A549 (cell line): ENCODE measurements at regions not wholly inside any gene's neighbourhood (a gene's known extent, or its start where the extent isn't known, plus 50 kb on each side); places are given as distances from the start of the nearest gene placed in this dataset.

Experiments
- CEBPB ChIP-seq, 2 experiments: fragments of >200 bp in 1 of 2; sonication (Bioruptor Twin) in 1 of 2; formaldehyde crosslinking in 1 of 2; IDR thresholded peaks; 2 replicates each; pipeline ENCODE4 v1.6.1; 2012 to 2016
- CTCF ChIP-seq: fragments of >200 bp; sonication (Bioruptor Twin); formaldehyde crosslinking; IDR thresholded peaks from 3 replicates; pipeline ENCODE4 v1.5.1; 2016
- FOSB ChIP-seq: fragments of 250-450 bp; sonication (Bioruptor Pico); IDR thresholded peaks from 2 replicates; pipeline ENCODE4 v1.5.0; 2020; ENCODE audit warnings: mild to moderate bottlenecking, moderate library complexity
- JUN ChIP-seq, 2 experiments: fragments of >200 bp; sonication (Bioruptor Twin); formaldehyde crosslinking; IDR thresholded peaks; 2 replicates in 1 of 2; 3 replicates in 1 of 2; pipeline ENCODE4 v1.6.1; 2016 to 2017
- KDM1A ChIP-seq: fragments of 200-600 bp; sonication (generic); IDR thresholded peaks from 2 replicates; pipeline ENCODE4 v1.6.1; 2016; ENCODE audit warnings: low read depth, mild to moderate bottlenecking
- MYC ChIP-seq: IDR thresholded peaks from 2 replicates; pipeline ENCODE4 v1.6.1; 2012; ENCODE audit warnings: mild to moderate bottlenecking, inconsistent platforms, low read length, improper control_type of control experiment, borderline replicate concordance
- POLR2A ChIP-seq: IDR thresholded peaks from 2 replicates; pipeline ENCODE4 v1.6.1; 2012; ENCODE audit warnings: mild to moderate bottlenecking, low read length
- POLR2AphosphoS2 ChIP-seq: conservative IDR thresholded peaks from 2 replicates; pipeline ENCODE4 v1.6.1; 2012; ENCODE audit warnings: low read length, improper control_type of control experiment, inconsistent platforms
- USF2 ChIP-seq: fragments of 450-650 bp; IDR thresholded peaks from 2 replicates; pipeline ENCODE4 v1.6.1; 2014; ENCODE audit warnings: antibody characterized with exemption

GRCh38 chr2:220673151-220673874 lies 898.8 kb downstream of the EPHA4 start:
- no peak for TF ChIP-seq KDM1A
- TF ChIP-seq CTCF: no peak
- TF ChIP-seq USF2: no peak
- no peak for TF ChIP-seq MYC
- no peak for TF ChIP-seq POLR2A
- TF ChIP-seq JUN (IDR thresholded peaks at IDR 0.05): no peak
- no peak for TF ChIP-seq CEBPB (IDR thresholded peaks at IDR 0.05)
- no peak for TF ChIP-seq FOSB (CRISPR knock-in tag)
- no peak for TF ChIP-seq POLR2AphosphoS2
